Gastrocnemius medialis (tissue), 4 donors: ENCODE measurements at regions not wholly inside any gene's neighbourhood (a gene's known extent, or its start where the extent isn't known, plus 50 kb on each side); places are given as distances from the start of the nearest gene placed in this dataset.

Experiments used
- ATAC-seq, 2 donors: fragments of 150-250 bp; one replicate each; pipeline ENCODE4 v1.9.1; 2016
- DNase-seq, 2 donors: peaks; one replicate each; pipeline ENCODE4 v3.0.0-alpha.2; 2019
- H3K27ac ChIP-seq, 4 donors: fragments of 200-600 bp; sonication (generic); 1 replicate in 1 of 4; 2 replicates in 3 of 4; pipeline ENCODE4 v1.5.1; 2016 to 2018; ENCODE audit warnings: mild to moderate bottlenecking in 2 of 4, moderate library complexity in 1 of 4
- H3K27me3 ChIP-seq, 3 donors: fragments of 200-600 bp; sonication (generic) in 2 of 3; 1 replicate in 1 of 3; 2 replicates in 2 of 3; pipeline versions ENCODE4 v1.5.1 to v1.6.0; 2016 to 2019; ENCODE audit warnings: mild to moderate bottlenecking in 1 of 3, moderate library complexity in 1 of 3
- H3K36me3 ChIP-seq, 2 donors: fragments of 200-600 bp; sonication (generic) in 1 of 2; one replicate each; pipeline ENCODE4 v1.5.1; 2017 to 2018
- H3K4me1 ChIP-seq, 2 donors: fragments of 200-600 bp; sonication (generic) in 1 of 2; one replicate each; pipeline ENCODE4 v1.5.1; 2016 to 2017; ENCODE audit warnings: mild to moderate bottlenecking in 2 of 2
- H3K4me3 ChIP-seq, 4 donors: fragments of 200-600 bp; sonication (generic) in 3 of 4; 1 replicate in 1 of 4; 2 replicates in 3 of 4; pipeline ENCODE4 v1.5.1; 2016 to 2019; ENCODE audit warnings: mild to moderate bottlenecking in 2 of 4
- H3K9me3 ChIP-seq, 3 donors: fragments of 200-600 bp; sonication (generic) in 2 of 3; 1 replicate in 1 of 3; 2 replicates in 2 of 3; pipeline ENCODE4 v1.5.1; 2016 to 2019
- CTCF ChIP-seq, 5 experiments: fragments of 450-650 bp in 3 of 5; fragments of 200-600 bp in 2 of 5; sonication (generic) in 2 of 5; IDR thresholded peaks in 4 of 5; conservative IDR thresholded peaks in 1 of 5; 1 replicate in 4 of 5; 2 replicates in 1 of 5; pipeline ENCODE4 v1.5.1; 2016 to 2019; ENCODE audit warnings: antibody characterized with exemption in 5 of 5, mild to moderate bottlenecking in 3 of 5, moderate library complexity in 3 of 5
- POLR2A ChIP-seq, 2 donors: fragments of 450-650 bp; IDR thresholded peaks; one replicate each; pipeline ENCODE4 v1.6.1; 2017; ENCODE audit warnings: antibody characterized with exemption in 2 of 2, mild to moderate bottlenecking in 2 of 2, moderate library complexity in 2 of 2
- in situ Hi-C, 4 donors: fragments of 200-750 bp; cut with MboI; loops; one replicate each; pipeline versions ENCODE4 v1.15.0 to v1.8.0; 2017; ENCODE audit warnings: low sequenced_read_pairs in 4 of 4
- intact Hi-C: fragments of 100-400 bp; cut with DNase I; formaldehyde crosslinking; loops from one replicate; pipeline ENCODE4 v1.15.1; 2023; ENCODE audit warnings: low total_unique reads

DNA sequence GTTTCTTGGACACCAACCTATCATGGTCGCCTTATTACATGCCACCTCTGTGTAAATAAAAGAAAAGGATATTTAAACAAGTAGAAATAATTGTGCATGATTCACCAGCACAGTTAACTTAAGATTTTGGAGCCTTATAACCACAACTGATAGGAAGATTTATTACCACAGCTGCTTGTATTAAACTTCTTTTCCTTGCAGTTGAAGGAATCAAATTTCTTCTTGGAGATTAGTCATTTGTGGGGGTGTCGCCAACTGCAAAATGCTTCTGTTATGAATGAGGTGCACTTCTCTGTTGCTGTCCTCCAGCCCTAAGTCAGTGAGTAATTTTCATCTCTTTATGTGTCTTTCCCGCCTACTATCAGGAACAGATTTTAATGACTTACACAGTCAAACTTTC lies 73.3 kb downstream of the OR13H1 start:
- Histone ChIP-seq H3K27me3 (peaks cover 0 to 4% (median 0%) of the 10 kb centered on the region in 3 donors), H3K36me3 (no peaks in the 10 kb centered on the region), H3K4me1 (peaks cover 4 to 7% of the 10 kb centered on the region in 2 donors), H3K27ac (no peak overlapping the region), H3K4me3 (no peak overlapping the region), H3K9me3 (no peaks in the 10 kb centered on the region)
- ATAC-seq (no peak), DNase-seq (no peak)
- in situ Hi-C loops = no loop called here
- TF ChIP-seq POLR2A (IDR thresholded peaks at IDR 0.05) (no peak), CTCF (IDR thresholded peaks at IDR 0.05 in 4 of 5, conservative IDR thresholded peaks at IDR 0.05 in 1 of 5) (no peak)
- intact Hi-C loops = no loop called here

- TF ChIP-seq CTCF (IDR thresholded peaks at IDR 0.05 in 4 of 5, conservative IDR thresholded peaks at IDR 0.05 in 1 of 5) (no peak), POLR2A (IDR thresholded peaks at IDR 0.05) (no peak)
- H3K36me3 ChIP-seq = no peaks in the 10 kb centered on the region
- intact Hi-C loops = no loop called here
- ATAC-seq (no peak), DNase-seq (no peak)
- H3K27ac ChIP-seq = no peak overlapping the region
- no peaks in the 10 kb centered on the region for H3K9me3 ChIP-seq
- peaks cover 3 to 7% of the 10 kb centered on the region in 2 donors for H3K4me1 ChIP-seq
- in situ Hi-C loops = loop anchor here in 1 of 4 donors (10.0 kb wide), 1 partner anchor 647 kb away; no protein-coding TSS in a partner anchor
- H3K4me3 ChIP-seq = no peak overlapping the region
- H3K27me3 ChIP-seq = peaks cover 0 to 4% (median 0%) of the 10 kb centered on the region in 3 donors
These were observed 77.8 kb downstream of the OR13H1 start for GRCh38 chrX:131621650-131622049.

DNA sequence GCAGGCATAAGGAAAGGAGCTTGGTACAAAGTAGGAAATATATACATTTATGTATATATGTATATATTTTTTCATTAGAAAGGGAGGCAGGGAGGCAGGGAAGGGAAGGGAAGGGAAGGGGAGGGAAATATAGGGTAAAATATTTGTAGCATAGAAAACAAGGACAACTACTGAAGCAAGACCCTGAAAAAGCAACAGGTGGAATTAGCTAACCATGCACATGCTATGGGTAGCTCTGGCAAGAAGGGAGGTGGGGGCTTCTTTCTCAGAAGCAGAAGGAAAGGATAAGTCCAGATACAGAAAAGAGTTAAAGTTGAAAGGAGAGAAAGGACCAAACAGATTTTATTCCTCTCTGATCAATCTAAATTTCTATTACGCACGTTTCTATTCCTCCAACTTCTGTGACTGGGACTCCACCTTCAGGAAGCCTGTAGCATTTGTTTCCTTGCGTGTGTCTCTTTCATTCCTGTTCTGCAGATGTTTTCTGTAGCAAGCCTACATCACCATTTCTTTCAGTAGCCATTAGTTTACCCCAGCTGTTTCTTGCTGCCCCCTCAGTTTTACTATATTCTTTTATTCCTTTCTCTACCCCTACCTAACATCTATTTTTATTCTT lies 82.9 kb downstream of the OR13H1 start:
- ATAC-seq (no peak), DNase-seq (no peak)
- peaks cover 0 to under 1% of the 10 kb centered on the region in 2 donors for H3K4me1 ChIP-seq
- H3K27me3 ChIP-seq = no peaks in the 10 kb centered on the region
- no peak for TF ChIP-seq CTCF (IDR thresholded peaks at IDR 0.05 in 4 of 5, conservative IDR thresholded peaks at IDR 0.05 in 1 of 5)
- TF ChIP-seq POLR2A (IDR thresholded peaks at IDR 0.05) = no peak
- H3K27ac ChIP-seq = no peak overlapping the region
- in situ Hi-C loops = loop anchor here (10.0 to 25.0 kb wide), 2 partner anchors 639 to 652 kb away; no protein-coding TSS in a partner anchor
- no peaks in the 10 kb centered on the region for H3K9me3 ChIP-seq
- H3K36me3 ChIP-seq = no peaks in the 10 kb centered on the region
- intact Hi-C loops = no loop called here
- no peak overlapping the region for H3K4me3 ChIP-seq

DNA sequence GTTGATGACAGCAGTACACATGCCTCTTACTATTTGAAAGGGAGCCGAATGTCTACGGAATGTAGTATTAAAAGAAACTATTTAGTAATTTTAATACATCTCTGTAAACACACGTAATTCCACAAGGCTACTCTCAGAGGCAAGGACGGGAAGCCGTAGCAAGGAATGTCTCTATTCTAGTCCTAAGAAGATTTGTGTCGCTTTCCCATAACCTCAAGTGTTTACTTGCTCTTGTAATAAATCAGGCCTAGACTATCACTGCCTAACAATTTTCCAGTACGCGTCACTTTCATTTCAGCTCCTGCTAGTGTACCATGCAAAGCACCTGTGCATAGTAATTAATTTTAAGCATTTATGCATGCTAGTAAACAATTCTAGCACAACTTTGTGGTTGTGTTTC lies 86.7 kb downstream of the OR13H1 start:
- intact Hi-C loops (no loop called here), in situ Hi-C loops (loop anchor here in 3 of 4 donors (25.0 kb wide), 1 partner anchor 643 kb away; no protein-coding TSS in a partner anchor)
- no peak overlapping the region for H3K27ac ChIP-seq
- no peaks in the 10 kb centered on the region for H3K27me3 ChIP-seq
- no peak overlapping the region for H3K4me3 ChIP-seq
- H3K9me3 ChIP-seq = no peaks in the 10 kb centered on the region
- no peak for TF ChIP-seq CTCF (IDR thresholded peaks at IDR 0.05 in 4 of 5, conservative IDR thresholded peaks at IDR 0.05 in 1 of 5)
- no peak for TF ChIP-seq POLR2A (IDR thresholded peaks at IDR 0.05)
- no peak for DNase-seq
- ATAC-seq = no peak
- H3K36me3 ChIP-seq = no peaks in the 10 kb centered on the region
- no peaks in the 10 kb centered on the region for H3K4me1 ChIP-seq
